Urothelium cell line (cell line): ENCODE measurements at regions not wholly inside any gene's neighbourhood (a gene's known extent, or its start where the extent isn't known, plus 50 kb on each side); places are given as distances from the start of the nearest gene placed in this dataset.
"Not testable (repeated sequence)": the region's sequence is repeated elsewhere in the genome, so short reads cannot be mapped to it uniquely, and the experiment has no call there.

Source experiments
- DNase-seq: peaks from one replicate; pipeline ENCODE4 v3.0.0; 2011; ENCODE audit warnings: low spot score, mixed read lengths
- FAIRE-seq: peaks from 2 replicates; lab custom pipeline; 2011; peaks lifted over from hg19 to GRCh38; lab: Jason Lieb, UNC

DNA sequence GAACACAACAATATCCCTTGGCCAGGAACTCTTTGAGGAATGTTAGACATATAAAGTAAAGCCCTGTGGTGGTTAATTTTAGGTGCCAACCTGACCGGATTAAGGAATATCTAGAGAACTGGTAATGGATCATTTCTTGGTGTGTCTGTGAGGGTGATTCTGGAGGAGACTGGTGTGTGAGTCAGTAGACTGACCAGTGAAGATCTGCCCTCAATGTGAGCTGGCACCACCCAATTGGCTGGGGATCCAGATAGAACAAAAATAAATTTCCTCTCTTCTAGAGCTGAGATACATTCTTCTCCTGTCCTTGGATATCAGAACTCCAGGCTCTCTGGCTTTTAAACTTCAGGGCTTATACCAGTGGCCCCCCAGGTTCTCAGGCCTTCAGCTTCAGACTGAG, 56.2 kb upstream of the TNPO1 start:
- no peak for FAIRE-seq

DNA sequence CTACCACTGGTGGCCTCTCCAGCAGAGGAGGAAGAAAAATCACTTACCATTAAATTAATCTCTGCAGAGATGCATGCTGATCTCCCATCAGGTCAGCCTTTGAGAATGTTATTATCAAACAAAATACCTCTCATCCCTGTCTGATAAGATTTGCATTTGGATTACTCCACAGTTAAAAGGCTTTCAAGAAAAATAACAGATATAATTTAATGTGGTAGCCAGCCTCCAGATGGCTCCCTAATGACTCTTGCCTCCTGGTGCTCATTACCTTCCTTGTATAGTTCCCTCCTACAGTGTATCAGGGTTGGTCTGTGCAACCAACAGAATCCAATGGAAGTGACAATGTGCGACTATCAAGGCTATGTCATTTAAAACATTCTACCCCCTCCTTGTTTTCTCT, 63.6 kb upstream of the TNPO1 start:
- FAIRE-seq (no peak), DNase-seq (no peak)

More for the DNA sequence above, 56.2 kb upstream of the TNPO1 start:
- no peak for DNase-seq

DNA sequence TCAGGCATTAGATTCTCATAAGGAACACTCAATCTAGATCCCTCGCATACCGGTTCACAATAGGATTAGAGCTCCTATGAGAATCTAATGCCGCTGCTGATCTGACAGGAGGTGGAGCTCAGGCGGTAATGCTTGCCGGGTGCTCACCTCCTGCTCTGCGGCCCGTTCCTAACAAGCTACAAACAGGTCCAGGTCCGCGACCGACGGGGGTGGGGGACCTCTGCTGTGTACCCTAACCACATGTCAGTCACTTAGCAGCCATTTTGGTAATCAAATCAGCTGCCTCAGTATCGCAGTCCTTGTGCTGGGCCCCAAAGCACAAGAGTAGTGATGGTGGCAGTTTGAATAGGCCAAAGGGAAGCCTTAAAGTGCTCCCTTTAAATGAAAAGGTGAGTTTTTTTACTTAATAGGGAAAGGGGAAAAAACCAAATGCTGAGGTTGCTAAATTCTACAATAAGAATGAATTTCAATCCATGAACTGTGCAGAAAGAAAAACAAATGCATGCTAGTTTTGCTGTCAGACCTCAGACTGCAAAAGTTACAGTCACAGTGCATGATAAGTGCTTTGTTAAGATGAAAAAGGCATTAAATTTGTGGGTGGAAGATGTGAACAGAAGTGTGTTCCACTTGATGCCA, 67.0 kb upstream of the TNPO1 start:
- FAIRE-seq (no peak), DNase-seq (no peak)

DNA sequence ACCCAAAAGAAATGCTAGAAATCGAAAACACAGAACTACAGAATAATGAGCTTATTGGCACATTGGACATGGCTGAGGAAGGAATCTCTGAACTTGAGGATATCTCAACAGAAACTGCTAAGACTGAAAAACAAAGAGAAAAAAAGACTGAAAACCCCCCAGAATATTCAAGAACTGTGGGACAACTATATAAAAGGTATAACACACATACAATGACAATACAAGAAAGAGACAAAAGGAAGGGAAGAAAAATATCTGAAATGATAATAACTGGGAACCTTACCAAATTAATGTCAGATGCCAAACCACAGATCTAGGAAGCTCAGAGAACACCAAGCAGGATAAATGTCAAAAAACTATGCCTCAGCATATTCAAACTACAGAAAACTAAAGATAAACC, 68.6 kb upstream of the TNPO1 start:
- DNase-seq (no peak), FAIRE-seq (no peak)

DNA sequence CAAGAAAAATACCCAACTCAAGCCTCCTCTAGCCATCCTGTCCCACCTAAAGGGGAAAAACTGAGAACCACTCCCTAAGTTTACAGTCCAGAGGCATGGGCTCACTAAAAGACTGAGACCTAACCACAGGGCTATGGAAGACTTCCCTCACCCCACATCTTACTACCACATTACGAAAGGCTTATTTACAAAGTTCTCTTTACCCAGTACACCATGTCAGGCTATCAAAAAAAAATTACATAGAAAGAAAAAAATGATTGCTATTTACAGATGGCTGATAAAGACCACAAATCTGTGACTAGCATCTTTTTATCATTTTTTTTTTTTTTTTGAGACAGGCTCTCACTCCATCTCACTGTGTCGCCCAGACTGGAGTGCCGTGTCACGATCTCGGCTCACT, 69.7 kb upstream of the TNPO1 start:
- FAIRE-seq = no peak
- DNase-seq = no peak

DNA sequence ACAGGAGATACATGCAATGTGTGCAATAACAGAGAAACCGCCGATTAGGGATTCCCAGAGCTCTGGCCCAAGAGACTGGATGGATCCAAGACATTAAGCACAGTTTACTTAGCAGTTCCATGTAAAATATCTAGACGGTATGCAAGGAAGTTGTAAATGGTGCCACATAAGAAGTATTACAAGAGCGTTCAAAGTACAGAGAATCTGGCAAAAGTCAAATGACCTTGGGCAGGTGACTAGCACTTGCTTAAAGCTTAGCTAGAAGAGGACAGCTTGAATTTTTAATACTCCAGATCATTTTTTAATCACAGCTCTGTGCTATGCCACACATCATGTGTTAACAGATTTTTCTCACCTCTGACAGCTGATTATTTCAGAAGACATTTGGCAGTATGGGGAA, 72.3 kb upstream of the TNPO1 start:
- FAIRE-seq = no peak
- no peak for DNase-seq

DNA sequence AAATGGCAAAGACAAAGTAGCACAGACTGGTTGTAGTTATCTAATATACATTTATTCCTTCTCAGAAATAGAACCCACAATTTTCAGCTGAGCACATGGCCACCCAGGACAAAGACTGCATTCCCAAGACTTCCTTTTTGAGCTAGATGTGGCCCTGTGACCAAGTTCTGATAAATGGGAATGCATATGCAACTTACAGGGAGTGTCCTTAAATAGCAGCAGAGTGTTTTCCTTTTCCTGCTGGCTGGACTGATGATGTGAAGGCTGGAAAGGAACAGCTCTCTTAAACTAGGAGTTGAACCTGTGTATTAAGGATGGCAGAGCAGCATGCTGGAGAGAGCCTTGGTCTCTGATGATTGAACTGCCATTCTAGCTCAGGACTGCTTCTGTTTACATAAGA, 74.7 kb upstream of the TNPO1 start:
- DNase-seq = no peak
- FAIRE-seq = no peak

DNA sequence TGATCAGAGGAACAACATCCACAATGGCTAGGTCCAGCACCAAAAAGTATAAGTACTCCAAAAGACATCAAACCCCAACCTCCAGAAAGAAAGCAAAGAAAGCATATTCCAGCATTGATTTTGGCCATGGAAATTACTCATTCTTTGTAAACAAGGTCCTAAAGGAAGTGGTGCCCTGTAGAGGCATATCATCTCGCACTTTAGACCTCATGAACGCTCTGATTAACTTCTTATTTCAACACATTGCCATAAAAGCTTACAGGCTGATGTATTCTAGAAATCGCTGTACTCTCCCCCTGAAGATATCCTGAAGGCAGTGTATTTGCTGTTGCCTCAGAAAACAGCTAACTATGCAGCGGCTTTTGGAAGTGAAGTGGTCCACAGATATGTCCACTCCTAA, 82.7 kb upstream of the TNPO1 start:
- DNase-seq = no peak
- no peak for FAIRE-seq

DNA sequence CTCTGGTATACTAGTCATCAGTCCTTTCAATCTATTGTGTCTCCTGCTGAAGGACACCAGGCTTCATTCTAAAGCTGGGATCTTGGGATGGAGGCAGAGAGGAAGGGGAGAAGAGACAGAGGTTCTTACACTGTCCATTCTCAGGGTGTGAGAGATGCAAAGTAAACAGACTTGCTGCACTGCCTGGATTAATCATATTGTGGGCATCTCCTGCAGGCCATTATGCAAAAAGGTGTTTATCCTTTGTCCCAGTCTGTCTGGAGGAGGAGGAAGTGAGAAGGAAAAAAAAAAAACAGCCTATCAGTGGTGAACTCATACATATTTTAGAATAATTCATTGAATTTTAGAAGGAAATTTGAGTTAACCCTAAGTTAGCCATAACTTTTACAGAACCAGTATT, 92.9 kb upstream of the TNPO1 start:
- DNase-seq (no peak), FAIRE-seq (no peak)

DNA sequence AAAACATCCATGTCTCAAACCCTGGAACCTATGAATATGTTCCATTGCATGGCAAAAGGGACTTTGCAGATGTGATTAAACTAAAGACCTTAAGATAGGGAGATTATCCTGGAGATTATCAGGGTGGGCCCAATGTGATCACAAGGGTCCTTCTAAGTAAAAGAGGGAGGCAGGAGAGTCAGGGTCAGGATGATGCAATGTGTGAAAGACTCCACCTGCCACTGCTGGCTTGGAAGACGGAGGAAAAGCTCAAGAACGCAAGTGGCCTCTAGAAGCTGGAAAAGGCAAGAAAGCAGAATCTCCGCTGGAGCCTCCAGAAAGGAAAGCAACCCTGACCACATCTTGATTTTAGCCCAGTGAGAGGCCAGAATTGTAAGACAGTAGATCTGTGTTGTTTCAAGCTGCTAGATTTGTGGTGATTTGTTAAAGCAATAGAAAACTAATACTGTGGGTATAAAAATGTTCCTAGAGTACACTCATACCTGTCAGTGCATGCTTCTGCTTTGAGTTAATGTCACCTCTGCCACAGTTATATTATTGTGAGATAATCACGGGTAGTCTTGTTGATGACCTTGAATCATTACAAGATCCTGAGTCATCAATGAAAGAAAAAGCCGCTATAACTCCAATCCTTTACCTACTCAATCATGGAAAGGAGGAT, 93.5 kb upstream of the TNPO1 start:
- DNase-seq (no peak), FAIRE-seq (no peak)

DNA sequence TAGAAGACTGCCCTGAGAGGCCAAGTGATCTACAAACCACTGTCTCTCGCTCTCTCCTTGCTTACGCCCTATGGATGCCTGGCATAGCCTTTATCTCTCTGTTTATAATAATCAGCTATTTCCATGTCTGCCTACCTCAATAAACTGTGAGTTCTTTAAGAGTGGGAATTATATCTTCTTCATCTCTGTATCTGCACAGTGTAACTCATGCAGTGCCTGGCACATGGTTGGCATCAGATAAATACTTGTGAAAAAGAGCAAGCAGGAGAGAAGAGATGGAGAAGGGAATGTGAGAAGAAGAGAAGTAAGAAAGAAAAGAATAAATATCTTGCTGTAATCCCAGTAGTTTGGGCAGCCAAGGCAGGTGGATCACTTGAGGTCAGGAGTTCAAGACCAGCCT, 94.6 kb upstream of the TNPO1 start:
- FAIRE-seq (no peak), DNase-seq (no peak)

DNA sequence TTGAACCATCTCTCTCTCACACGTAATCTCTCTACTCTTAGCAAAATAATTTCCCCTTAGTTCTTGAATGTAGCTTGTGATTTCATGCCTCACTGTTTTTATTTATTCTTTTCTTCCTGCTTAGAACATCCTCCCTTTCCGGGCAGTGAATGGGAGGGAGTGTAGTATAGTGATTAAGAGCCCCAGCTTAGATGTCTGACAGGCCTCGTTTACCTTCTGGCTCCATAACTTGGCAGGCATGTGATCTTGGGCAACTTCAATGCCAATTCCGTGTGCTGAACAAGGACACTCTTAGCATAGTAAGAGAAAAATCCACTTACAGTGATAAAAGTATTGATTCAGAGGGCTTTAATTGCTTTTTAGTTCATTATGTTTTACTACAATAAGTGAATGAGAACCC, 96.3 kb upstream of the TNPO1 start:
- DNase-seq (no peak), FAIRE-seq (no peak)

DNA sequence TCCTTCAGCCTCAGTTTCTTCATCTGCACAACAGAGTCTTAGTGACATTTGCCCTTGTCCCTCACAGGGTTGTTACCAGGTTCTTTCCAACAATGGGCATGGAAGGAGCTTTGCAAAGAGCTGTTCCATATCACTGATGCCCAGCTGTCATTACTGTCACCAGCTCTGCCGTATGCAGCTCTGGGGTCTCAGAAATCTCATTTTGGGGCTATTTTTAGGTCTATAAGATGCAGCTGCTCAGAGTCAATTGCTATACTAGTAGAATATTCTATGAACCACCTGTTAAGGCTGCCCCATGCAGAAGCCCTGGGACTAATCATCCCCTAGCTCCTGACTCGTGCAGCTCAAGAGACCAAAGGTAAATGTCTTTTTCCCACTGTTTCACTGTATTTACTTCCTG, 105.1 kb upstream of the TNPO1 start:
- DNase-seq (no peak), FAIRE-seq (no peak)

DNA sequence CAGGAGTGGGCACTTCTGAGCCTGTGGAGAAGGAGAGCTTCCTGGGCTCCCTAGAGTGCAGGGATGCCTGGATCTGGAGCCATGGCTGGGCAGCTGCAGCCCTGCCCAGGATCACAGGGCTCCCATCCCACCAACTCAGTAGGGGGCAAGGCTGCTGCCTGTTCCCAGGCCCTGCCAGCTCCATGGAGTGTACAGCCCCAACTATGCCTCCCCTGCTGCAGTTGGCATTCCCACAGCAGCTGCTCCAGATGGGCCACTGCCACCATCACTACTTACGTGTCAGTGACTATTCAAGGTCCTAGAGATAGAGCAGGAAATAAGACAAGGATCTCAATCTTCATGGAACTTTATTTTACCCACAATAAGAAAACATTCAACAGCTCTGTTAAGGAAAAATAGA, 107.1 kb upstream of the TNPO1 start:
- DNase-seq = no peak
- FAIRE-seq = no peak

DNA sequence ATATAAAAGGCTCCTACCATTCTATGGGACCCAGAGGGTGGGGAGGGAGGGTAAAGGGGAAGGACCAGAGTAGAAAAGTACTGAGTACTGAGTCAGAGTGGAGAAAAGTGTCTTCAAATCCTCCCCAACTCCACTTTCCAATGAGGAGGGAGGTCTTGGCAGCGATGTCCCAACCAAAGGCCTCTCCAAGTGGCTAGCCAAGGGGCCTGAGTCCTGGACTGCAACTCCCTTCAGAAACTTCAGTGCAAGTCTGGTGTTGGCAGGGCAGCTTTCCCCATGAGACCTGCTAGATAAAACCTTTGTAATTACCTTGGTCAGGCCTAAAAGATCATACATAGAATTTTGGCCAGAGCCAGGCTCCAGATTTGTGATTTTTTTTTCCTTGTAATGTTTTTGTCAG, 111.3 kb upstream of the TNPO1 start:
- DNase-seq (no peak), FAIRE-seq (no peak)

DNA sequence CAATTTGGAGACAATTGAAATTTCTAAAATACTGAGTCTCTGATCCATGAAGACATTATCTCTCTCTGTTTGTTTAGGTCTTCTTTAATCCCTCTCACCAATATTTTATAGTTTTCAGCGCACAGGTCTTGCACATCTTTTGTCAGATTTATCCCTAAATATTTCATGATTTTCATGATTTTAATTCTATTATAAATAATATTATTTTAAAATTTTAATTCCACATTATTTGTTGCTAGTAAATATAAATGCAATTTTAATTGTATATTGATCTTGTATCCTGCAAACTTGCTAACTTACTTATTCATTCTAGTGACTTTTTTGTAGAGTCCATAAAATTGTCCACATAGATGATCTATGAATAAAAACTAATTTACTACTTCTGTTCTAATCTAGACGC, 112.6 kb upstream of the TNPO1 start:
- FAIRE-seq = no peak
- no peak for DNase-seq

DNA sequence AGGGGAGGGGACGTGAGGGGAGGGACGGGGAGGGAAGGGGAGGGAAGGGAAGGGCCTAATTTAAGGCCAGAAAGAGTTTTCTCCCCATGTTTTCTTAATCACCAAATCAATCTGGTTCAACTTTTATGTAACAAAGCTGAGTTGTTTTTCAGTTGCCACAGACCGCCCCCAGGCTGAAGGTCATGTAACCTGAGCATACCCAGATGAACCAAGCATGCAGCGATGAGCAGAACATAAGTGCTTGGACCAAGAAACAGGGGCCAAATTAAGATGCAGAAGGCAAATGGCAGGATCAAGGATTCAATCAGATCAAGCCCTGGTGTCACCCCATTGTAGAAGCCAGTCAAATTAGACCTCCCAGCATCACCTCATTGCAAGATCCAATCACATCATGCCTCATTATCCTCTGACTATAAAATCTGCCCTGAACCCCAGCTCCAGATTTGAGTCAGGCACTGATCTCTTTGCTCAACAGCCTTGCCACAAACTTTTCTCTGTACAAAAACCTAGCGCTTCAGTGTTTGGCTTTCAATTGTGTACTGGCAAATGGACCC, 113.5 kb upstream of the TNPO1 start:
- DNase-seq (no peak), FAIRE-seq (no peak)

DNA sequence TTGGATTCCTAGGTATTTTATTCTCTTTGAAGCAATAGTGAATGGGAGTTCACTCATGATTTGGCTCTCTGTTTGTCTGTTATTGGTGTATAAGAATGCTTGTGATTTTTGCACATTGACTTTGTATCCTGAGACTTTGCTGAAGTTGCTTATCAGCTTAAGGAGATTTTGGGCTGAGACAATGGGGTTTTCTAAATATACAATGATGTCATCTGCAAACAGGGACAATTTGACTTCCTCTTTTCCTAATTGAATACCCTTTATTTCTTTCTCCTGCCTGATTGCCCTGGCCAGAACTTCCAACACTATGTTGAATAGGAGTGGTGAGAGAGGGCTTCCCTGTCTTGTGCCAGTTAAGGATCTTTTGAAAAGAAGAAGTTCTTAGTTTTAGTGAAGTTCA, 114.4 kb upstream of the TNPO1 start:
- DNase-seq, FAIRE-seq: not testable (repeated sequence)

DNA sequence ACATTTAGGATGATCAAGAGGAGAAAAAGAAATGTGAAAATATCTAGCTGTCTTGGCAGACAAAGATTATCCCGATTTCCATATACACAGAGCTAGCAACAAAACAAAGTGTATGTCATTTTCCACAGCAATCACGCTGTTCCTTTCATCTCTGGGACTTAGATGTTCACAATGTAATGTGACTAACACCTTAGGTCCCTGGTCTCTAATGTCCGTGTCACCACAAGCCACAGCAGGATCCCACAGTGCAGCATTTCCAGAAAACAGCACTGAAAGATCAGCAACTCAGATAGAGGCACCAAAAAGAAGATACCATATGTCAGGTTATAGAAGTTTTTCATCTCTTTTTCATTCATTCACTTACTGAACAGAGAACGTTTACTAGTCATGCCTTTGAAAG, 118.0 kb upstream of the TNPO1 start:
- FAIRE-seq (no peak), DNase-seq (no peak)

DNA sequence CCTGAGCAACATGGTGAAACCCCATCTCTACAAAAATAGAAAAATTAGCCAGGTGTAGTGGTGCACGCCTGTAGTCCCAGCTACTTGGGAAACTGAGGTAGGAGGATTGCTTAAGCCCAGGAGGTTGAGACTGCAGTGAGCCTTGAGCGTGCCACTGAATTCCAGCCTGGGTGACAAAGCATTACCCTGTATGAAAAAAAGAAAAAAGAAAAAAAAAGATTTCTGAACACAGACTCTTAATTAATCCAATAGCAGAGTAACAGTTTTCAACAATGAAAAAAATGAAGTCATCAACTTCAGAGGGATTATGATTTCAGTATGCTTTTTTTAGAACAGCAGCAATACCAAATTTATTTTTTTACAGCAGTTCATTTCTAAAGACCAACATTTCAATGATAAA, 118.8 kb upstream of the TNPO1 start:
- DNase-seq (no peak), FAIRE-seq (no peak)

DNA sequence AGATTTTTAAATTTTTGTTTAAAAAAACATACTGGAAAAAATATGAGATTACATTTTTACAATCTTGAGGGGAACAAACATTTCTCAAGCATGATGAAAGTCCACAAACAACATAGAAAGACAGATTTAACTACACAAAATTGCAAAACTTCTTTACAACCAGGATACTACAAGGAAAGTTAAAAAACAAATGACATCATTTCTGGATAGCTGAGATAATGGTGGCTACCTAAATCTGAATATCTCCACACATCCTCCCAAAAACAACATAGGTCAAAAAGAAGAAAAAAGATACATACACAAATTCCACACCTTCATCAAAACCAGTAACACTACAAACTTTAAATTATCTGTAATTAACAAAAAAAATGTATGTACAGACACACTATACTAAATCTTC, 120.8 kb upstream of the TNPO1 start:
- FAIRE-seq = no peak

DNA sequence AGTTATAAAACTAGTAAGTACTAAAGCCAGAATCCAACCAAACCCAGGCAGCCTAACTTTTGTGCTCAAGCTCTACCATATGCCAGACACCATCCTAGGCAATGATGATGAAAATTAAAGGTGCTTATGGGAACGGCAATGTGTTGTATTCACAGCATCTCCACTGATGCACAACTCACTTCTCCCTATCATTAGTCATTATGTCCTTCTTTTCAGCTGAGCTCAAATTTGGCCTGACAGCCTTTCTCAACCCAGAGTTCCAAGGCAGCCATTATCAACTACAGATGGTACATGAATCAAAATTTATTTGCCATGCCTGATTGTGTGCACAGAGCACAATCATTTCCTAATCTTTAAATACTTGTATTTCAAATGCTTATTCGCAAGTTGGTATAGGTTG, 121.6 kb upstream of the TNPO1 start:
- FAIRE-seq = no peak

More for the DNA sequence above, 120.8 kb upstream of the TNPO1 start:
- no peak for DNase-seq

More for the DNA sequence above, 121.6 kb upstream of the TNPO1 start:
- no peak for DNase-seq
